Stimulated activated CD8-positive, alpha-beta memory T cell treated with anti-CD3 and anti-CD28 coated beads, Interleukin-15, amount 100 ng/mL, for 4 hours (primary cell): ENCODE measurements at regions not wholly inside any gene's neighbourhood (a gene's known extent, or its start where the extent isn't known, plus 50 kb on each side); places are given as distances from the start of the nearest gene placed in this dataset.

ENCODE experiments used
- DNase-seq, 2 donors: peaks; one replicate each; pipeline ENCODE4 v3.0.0-alpha.2; 2020; ENCODE audit warnings: low read depth in 2 of 2

DNA sequence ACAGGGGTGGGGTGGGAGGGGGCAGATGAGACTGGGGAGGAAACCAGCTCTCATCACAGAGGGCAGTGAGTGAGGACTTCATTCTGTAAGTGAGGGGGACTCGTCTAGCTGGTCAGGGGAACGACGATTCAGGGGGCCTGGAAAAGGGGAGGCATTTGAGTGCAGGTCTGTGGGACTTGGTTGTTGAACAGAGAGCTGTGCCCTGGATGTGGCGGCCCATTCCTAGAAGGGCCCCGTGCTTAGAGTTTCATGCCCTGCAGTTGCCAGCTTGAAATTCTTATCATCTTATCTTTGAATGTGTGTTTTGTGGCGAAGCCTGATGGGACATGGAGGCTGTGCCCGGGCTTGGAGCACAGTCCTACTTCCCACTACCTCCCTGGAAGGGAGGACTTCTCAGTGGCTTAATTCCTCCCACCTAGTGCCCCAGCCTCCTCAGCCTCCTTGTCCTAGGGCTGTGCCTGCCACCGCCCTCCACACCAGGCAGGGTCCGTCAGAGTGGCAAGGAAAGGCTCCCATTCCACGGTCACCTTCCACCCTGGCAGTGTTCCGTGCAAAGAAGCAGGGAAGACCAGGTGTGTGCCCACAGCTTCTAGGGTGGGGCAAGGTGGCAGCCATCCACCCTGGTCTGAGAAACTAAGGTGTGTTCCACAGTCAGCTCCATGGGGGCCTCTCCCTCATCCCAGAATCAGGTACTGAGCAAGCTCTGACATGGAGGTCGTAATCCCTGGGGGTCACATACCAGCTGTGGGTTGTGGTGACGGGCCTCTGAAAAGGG lies 59.7 kb upstream of the LMO1 start:
- DNase-seq: no peak

DNA sequence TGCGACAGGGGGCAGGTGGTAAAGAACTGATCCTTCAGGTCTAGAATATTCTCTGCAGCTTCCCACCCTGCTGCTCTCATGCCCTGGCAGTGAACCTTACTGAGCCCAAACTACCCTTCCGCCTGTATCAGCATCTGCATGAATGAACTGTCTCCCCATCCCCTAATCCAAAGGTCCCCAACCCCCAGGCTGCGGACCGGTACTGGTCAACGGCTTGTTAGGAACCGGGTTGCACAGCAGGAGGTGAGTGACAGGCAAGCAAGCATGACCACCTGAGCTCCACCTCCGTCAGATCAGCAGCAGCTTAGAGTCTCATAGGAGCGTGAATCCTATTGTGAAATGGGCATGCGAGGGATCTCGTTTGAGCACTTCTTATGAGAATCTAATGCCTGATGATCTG lies 58.2 kb upstream of the LMO1 start:
- no peak for DNase-seq

DNA sequence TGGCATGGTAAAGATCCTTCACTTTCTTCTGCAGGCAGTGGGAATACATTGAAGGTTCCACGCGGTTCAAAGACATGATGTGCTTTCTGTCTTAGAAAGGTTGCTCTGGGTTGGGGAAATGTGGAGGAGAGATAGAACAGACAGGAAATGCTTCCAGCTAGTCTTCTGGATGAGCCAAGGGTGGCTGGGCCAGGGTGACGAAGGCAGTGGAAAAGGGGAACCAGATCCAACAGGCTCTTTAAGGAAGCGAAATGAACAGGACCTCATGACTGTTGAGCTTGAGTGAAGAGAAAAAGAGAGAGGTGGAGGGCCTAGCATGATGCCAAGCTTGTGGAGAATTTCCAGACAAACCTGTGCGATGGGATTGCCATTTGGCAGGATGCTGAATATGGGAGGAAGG lies 56.4 kb upstream of the LMO1 start:
- DNase-seq: no peak

DNA sequence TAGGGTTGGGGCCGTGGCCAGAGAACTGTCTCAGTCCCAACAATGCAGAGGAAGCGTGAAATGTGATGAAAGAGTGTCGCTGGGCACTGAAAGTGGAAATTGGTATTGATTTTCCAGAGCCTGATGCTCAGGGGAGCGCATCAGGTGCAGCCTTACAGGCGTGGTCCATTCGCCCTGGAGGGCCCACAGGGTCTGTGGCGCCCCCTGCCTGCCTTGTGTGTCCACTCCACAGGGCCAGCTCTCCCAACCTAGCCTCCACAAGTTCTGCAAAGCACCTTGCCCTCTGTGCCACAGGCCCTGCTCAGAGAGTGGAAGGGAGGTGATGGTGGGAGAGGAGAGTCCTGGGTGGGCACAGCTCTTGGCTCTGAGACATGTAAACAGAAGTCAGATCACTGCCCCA lies 54.9 kb upstream of the LMO1 start:
- no peak for DNase-seq

DNA sequence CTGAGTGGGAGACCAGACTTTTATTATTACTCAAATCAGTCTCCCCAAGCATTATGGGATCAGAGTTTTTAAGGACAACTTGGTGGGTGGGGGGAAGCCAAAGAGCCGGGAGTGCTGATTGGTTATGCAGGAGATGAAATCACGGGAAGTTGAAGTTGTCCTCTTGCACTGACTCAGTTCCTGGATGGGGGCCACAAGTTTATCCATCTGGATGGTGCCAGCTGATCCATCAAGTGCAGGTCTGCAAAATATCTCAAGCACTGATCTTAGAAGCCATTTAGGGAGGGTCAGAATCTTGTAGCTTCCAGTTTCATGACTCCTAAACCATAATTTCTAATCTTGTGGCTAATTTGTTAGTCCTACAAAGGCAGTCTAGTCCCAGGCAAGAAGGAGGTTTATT lies 53.5 kb upstream of the LMO1 start:
- DNase-seq: no peak

DNA sequence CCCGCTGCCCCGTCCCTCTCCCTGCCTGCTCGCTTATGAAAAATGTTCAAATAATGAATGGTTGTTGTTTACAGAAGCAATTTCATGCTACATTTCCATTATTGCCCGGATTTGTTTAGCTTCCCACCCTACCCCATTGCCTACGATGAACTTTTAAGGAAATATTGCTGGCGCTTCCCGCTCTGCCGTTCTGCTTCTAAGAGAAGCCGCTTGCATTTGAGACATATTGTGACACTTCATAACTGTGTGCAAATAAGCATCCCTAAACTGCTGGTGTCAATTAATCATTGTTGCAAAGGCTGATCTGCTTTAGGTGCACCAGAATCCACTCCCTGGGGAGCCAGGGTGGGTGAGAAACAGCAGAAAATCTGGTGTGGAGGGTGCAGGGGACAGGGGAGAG lies 52.3 kb upstream of the LMO1 start:
- DNase-seq: no peak

DNA sequence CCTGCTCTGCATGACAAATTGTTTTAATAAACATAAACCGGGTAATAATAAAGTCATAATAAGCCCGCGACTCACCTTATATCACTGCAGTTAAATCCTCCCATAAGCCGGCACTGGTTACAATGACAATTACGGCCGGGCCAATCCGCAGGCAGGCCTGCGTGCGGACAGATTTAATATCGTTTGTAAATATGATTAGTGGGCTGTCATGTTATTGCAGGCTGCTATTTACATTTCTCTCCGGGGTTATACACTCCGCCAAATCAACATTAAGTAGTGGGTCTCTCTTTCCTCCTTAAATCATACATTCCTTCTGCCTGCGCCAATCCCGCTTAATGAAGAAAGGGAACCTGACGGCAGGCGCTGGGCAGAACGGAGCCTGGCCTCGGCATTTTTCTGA lies 51.8 kb upstream of the LMO1 start:
- no peak for DNase-seq

DNA sequence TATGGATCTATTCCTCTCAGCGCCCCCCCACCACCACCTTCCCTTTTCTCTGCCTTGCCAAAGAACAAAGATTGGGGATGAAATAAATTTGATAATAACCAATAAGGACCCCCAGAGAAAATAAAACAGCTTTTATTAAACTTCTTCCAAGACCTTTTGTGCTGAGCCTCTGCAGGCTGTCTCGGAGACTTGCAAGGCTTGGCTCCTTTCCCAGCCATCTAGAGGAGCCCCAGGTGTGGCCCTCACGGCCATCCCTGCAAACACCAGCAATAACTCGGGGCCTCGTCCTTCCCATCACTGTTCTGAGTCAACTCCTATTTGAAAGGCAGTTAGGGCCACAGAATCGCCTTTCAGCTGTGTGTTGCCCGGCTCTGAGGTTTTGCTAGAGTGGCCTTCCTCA lies 51.2 kb upstream of the LMO1 start:
- DNase-seq: no peak

DNA sequence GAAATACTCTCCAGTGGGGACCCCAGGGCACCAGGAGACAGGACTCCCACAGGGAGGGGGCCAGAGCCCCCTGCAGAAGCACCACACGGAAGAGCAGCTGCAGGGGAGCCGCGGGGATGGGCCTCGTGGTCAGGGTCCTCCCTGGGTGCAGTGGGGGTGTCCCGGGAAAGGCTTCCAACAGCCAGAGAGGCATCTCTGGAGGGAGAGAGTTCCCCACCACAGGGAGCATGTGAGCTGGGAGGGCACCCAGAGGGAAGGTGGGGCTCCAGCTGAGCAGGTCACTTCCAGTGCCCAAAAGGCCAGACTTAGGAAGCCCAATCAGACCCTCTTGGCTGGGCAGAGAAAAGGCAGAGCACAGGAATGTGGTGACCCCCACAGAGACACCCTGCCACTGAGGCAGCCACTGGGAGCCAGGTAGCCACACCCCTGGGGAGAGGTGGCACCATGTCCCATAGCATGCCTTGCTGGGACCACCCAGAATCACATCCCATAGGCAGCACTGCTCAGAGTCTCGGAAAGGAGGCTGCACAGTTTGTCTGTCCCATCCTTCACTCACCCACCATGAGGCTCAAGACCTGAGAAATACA lies 49.9 kb upstream of the LMO1 start:
- DNase-seq: no peak
